GM19397 (cell line): ENCODE measurements at regions not wholly inside any gene's neighbourhood (a gene's known extent, or its start where the extent isn't known, plus 50 kb on each side); places are given as distances from the start of the nearest gene placed in this dataset.

Source experiments
- ATAC-seq: cut with Tn5 transposase; IDR thresholded peaks from one replicate; pipeline ENCODE4 v1.9.1; 2021; ENCODE audit warnings: mild to moderate bottlenecking, moderate library complexity; ENCODE audit not compliant: unreplicated experiment

DNA sequence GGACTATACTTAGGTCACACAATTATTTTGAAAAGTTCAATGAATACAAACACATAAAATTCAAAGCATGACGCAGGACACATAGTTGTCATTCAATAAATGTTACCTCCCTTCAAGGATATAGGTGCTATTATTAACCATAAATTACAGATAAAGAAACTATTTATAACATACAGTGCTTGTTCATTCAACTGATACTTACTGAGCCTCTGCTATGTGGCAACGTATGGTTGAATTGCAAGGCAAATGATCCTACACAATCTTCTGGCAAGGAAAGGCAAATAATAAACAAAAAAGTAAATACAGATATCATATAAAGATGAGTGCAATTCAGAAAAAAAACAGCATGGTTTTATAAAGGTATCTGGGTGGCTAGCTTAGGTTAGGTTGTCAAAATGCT, 614.7 kb downstream of the LTN1 start:
- ATAC-seq, result no peak

DNA sequence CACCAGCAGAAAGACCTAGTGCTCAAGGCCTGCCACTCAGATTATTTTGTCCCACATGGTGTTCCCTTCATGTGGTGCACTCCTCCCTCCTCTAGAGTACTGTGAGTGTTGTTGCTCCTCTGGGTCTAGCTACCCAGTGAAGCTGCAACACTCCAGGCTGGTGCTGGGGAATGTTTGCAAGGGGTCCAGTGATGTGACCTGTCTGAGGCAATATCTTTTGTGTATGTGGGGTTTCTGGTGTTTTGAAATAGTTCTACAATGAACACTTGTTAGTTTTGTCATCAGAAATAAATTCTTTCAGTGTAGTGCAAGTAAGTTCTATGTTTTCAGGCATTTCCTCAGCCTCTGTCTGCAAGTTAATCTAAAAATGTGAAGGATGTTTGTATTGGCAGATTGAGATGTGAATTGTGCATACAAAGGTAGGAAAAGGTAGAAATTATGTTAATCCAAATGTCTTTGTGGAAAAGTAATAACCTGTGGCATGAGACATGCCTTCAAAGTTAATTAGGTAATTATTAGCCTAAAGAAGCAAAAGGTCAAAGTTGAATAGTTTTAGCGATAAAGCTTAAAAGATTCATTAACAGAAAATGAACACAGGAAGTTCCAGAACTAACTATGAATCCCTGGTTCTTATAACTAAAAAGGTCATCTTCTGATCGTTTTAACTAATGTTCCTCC, 616.8 kb downstream of the LTN1 start:
- no peak for ATAC-seq

- ATAC-seq, result no peak
These were observed 617.8 kb downstream of the LTN1 start for GRCh38 chr21:28374881-28375280.

- ATAC-seq, result no peak
These were observed 621.0 kb downstream of the LTN1 start for GRCh38 chr21:28371713-28372112.

- no peak for ATAC-seq
These were observed 633.4 kb downstream of the LTN1 start for GRCh38 chr21:28359300-28359699.

DNA sequence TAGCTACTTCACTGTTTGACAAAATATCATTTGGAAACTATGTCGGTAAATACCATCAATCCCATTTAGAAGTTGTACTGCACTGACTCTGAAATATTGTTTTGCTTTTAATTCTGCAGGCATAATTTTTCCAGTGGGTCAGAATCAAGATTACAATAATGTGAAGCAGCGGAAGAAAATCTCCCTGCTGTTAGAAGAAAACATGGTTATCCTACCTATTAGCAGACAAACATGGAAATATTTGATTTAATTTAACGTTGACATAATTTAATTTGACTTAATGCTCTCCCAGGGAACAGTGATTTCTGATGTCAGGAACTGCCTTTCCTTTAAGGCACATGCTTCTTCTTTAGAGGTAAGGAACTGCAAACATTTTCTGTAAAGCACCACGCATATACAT, 634.0 kb downstream of the LTN1 start:
- ATAC-seq, result no peak

- ATAC-seq, result no peak
These were observed 634.5 kb downstream of the LTN1 start for GRCh38 chr21:28358170-28358569.

GRCh38 chr21:28357743-28358142, 634.9 kb downstream of the LTN1 start:
- ATAC-seq, result no peak

- ATAC-seq, result no peak
These were observed 636.3 kb downstream of the LTN1 start for GRCh38 chr21:28356422-28356821.

- ATAC-seq, result no peak
These were observed 646.7 kb downstream of the LTN1 start for GRCh38 chr21:28345934-28346333.

DNA sequence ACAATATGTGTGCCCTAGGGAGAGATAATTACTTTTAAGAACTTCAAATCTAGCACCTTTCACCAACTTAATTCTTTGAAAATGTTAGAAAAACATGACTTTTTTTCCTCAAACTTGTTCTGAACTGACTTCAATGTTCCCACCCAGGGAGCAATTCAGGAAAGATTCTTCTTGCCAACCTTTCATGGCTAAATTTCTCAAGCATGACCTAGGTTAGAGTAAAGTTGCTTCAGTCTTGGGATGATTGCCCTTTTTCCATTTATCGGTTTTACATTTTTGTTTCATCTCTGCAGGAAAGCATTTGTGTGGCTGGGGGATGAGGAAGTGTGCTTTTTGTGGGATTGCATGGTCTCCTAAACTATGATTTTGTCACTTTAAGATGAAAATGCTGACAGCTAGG, 647.7 kb downstream of the LTN1 start:
- ATAC-seq, result no peak

DNA sequence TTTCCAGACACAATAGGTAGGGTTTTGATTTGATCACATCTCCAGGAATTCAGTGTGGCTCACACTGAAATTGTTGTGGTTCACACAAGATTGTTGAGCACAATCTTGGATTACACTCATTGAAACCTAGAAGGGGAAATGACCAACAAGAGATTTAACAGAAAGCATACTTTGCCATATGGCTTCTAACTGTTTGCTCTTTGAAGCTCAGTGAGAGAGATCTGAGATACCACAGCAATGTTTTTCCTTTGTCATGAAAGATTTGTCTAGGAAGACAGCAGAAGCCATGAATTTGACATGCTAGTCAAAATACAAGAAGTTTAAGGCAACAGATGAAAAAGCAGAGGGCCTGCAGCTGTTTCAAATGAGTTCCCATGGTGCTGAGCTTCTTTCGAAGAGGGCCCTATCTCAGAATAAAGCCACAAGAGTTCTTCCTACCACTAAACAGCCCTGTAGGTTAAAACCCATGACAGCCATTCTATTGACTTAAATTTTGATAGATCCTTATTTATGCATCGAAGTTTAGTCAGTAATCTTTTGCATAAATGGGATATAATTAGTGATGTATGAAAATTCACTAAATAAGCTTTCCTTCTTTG, 650.4 kb downstream of the LTN1 start:
- ATAC-seq, result no peak

GRCh38 chr21:28339403-28339802, 653.3 kb downstream of the LTN1 start:
- no peak for ATAC-seq

- no peak for ATAC-seq
These were observed 653.9 kb downstream of the LTN1 start for GRCh38 chr21:28338701-28339305.

- no peak for ATAC-seq
These were observed 655.4 kb downstream of the LTN1 start for GRCh38 chr21:28337315-28337714.

DNA sequence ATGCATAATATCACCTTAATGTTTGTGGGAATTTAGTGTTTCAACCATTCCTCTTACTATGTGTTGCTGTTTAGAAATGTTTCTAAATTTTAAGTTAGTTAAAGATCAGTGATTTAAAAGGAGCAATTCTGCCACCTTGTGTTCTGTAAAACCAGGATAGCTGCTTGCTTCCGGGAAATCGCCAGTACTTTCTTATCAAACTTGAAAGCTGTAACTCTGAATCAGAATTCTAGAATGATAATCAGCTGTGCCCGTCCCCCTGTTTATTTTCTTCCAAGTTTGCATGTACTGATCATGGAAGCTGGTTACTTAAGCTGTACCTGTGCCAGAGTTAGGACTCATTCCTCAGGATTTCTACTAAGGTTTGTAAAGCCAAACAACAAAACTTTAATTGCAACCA, 656.4 kb downstream of the LTN1 start:
- ATAC-seq, result no peak

DNA sequence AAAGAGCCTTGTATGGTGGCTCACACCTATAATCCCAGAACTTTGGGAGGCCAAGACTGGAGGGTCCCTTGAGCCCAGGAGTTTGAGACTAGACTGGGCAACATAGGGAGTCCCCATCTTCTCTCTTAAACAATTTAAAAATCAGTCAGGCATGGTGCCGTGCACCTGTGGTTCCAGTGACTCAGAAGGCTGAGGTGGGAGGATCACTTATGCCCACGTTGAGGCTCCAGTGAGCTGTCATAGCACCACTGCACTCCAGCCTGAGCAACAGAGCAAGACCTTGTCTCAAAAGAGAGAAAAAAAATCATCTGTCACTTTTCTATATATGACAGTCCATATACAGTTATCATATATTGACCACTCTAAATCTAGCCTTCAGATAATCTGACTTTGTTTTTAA, 658.3 kb downstream of the LTN1 start:
- no peak for ATAC-seq

DNA sequence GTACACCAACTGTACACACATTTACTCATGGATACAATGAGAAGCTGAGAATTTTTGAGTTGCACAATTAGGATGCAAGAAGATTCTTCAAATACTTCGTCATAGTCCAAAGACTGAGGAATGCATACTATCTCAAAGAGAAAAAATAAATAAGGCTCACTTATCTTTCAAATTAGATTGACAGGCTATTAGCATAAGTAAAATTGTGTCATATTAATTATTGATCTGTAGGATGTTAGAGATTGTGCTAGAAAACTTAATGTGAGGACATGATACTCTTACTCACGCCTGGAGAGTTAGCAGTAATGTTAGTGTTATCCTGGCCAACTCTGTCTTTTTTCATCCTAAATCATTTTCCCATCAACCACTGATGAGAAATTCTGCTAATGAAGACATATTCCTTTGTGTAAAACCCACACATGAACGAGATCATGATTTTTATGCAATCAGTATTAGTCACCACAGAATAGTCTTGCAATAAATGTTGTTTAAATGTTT, 659.0 kb downstream of the LTN1 start:
- no peak for ATAC-seq

DNA sequence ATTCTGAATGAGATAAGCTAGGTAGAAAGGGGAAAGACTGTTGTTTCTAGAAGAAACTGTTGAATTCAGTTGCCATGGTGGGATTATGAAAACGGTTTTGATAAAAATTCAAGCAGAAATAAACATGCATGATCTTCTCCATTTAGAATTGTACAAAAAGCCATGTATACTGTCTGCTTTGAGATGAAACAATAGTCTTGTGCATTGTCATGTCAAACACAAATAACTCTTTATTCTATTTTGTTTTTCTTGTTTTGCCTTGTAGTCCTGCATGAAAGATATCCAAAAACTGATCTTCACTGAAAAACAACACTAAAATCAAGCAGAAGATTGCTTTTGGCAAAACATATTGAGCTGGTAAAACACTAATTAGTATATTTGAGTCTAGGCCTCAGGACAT, 659.9 kb downstream of the LTN1 start:
- no peak for ATAC-seq

DNA sequence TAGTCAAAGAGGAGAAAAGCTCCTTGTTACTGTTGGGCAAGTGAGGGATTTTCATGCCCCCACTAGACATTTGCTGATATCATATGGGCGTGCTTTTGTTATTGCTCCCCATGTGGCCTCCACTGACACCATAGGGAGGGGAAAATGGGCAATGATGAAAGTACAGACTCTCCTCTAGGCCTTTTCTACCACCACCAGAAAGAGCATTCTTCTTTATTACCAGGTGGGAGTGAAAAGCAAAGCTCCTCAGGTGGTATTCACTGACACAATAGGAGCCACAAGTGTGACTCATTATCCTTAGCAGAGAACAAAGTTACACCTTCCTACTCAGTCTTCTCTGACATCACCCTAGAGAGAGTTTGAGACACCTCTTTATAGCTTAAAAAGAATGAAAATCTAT, 667.1 kb downstream of the LTN1 start:
- ATAC-seq, result no peak

DNA sequence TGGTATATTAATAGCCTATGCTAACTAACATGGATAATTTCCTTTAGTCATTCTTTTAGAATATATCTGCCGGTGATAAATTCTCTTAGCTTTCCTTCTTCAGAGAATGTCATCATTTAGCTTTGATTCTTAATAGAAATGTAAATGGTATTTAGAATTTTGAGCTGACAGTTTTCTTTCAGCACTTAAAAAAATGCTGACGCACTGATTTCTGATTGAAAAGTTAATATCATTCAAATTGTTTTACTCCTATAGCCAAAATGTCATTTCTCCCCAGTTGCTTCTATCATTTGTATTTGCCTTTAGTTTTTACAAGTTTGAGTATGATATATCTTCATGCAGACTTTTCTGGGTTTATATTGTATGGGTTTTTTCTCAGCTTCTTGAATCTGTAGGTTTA, 668.0 kb downstream of the LTN1 start:
- ATAC-seq, result no peak

DNA sequence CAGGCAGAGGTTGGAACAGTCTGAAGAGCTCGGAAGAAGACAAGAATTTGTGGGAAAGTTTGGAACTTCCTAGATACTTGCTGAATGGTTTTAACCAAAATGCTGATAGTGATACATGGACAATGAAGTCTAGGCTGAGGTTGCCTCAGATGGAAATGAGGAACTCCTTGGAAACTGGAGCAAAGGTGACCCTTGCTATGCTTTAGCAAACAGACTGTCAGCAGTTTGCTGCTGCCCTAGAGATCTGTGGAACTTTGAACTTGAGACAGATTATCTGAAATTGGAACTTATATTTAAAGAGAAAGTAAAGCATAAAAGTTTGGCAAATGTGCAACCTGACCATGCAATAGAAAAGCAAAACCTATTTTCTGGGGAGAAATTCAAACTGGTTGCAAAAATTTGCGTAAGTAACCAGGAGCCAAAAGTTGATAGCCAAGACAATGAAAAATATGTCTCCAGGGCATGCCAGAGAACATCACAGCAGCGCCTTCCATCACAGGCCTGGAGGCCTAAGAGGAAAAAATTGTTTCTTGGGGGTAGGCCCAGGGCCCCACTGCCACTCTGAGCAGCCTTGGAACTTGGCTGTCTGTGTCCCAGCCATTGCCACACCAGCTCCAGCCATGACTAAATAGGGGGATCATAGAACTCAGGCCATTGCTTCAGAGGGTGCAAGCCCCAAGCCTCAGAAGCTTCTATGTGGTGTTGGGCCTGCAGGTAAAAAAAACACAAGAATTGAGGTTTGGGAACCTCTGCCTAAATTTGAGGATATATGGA, 675.3 kb downstream of the LTN1 start:
- ATAC-seq, result no peak
